Mesothelial cell of epicardium (in vitro differentiated cells): ENCODE measurements at regions not wholly inside any gene's neighbourhood (a gene's known extent, or its start where the extent isn't known, plus 50 kb on each side); places are given as distances from the start of the nearest gene placed in this dataset.
"Not testable (repeated sequence)": the region's sequence is repeated elsewhere in the genome, so short reads cannot be mapped to it uniquely, and the experiment has no call there.

Source experiments
- DNase-seq, 2 experiments: peaks; one replicate each; pipeline ENCODE4 v3.0.0; 2021; ENCODE audit warnings: low spot score in 2 of 2; ENCODE audit not compliant: unreplicated experiment in 2 of 2
- H3K27ac Mint-ChIP-seq: 2 replicates; pipeline ENCODE4 v1.8.0; 2021; ENCODE audit warnings: mixed read lengths
- H3K27me3 Mint-ChIP-seq: 2 replicates; pipeline ENCODE4 v1.8.0; 2021; ENCODE audit warnings: low read depth, mixed read lengths
- H3K36me3 Mint-ChIP-seq: 2 replicates; pipeline ENCODE4 v1.8.0; 2021; ENCODE audit warnings: mixed read lengths
- H3K4me1 Mint-ChIP-seq: 2 replicates; pipeline ENCODE4 v1.8.0; 2021; ENCODE audit warnings: mixed read lengths
- H3K4me3 Mint-ChIP-seq: 2 replicates; pipeline ENCODE4 v1.8.0; 2021; ENCODE audit warnings: mild to moderate bottlenecking, moderate library complexity, mixed read lengths
- H3K9me3 Mint-ChIP-seq: 2 replicates; pipeline ENCODE4 v1.8.0; 2021; ENCODE audit warnings: mixed read lengths
- TF ChIP-seq, protein P1 (sequence below): fragments of 200-600 bp; sonication (generic); IDR thresholded peaks from one replicate; pipeline ENCODE4 v1.5.0; 2021; ENCODE audit warnings: antibody characterized with exemption; ENCODE audit not compliant: unreplicated experiment

DNA sequence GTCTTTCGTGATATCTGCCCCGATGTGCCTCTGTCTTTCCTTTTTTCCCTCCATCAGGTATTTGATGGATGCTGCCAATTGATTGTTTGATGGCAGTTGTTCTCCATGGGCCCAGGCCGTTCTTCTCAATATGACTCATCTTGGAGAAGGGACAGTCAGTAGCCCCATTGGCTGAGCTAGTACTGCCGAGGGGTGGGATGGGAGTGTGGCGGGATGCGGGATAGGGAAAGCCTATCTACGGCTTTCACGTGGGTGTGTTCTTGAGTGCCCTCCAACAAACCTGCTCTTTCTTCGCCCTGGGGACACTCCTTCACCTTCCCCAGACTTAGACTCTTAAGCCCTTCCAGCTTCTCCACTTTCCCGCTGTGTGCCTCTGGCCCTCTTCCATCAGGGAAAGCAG lies 159.4 kb downstream of the GOLGA8K start:
- H3K4me1 Mint-ChIP-seq, H3K27ac Mint-ChIP-seq, H3K27me3 Mint-ChIP-seq, H3K4me3 Mint-ChIP-seq, DNase-seq, H3K36me3 Mint-ChIP-seq, H3K9me3 Mint-ChIP-seq: not testable (repeated sequence)

GRCh38 chr15:32242780-32243528 lies 160.1 kb downstream of the GOLGA8K start:
- not testable (repeated sequence) for DNase-seq, H3K27me3 Mint-ChIP-seq, H3K4me1 Mint-ChIP-seq, H3K9me3 Mint-ChIP-seq, H3K36me3 Mint-ChIP-seq, H3K27ac Mint-ChIP-seq, H3K4me3 Mint-ChIP-seq

DNA sequence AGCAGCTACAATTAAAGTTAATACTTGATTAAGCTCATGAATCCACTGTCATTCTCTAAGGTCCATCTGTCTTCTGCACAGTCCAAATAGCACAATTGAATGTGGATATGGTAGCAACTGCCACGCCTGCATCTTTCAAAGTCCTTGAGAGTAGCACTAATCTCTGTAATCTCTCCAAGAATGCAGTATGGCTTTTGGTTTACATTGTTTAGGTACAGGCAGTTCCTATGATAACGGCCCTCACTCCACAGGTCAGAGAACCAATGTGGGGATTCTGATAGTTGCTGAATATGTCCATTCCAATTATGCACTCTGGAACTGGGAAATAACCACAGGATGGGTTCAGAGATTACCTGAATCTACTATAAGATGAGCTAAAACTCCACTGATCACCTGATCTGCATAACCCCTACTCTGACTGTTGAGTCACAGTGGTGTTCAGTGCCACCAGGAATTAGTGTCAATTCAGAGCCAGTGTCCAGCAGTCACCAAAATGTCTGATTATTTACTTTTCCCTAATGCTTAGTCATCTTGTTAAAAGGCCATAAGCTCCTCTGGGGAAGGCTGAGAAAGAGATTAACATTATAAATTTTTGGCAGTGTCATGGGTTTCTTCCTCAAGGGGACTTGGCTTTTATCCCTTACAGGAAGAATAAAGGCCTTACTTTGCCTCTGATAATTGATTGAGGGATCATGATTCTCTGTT lies 175.5 kb downstream of the GOLGA8K start:
- H3K27ac Mint-ChIP-seq, H3K9me3 Mint-ChIP-seq, DNase-seq, H3K4me1 Mint-ChIP-seq, H3K36me3 Mint-ChIP-seq, H3K27me3 Mint-ChIP-seq, H3K4me3 Mint-ChIP-seq: not testable (repeated sequence)

DNA sequence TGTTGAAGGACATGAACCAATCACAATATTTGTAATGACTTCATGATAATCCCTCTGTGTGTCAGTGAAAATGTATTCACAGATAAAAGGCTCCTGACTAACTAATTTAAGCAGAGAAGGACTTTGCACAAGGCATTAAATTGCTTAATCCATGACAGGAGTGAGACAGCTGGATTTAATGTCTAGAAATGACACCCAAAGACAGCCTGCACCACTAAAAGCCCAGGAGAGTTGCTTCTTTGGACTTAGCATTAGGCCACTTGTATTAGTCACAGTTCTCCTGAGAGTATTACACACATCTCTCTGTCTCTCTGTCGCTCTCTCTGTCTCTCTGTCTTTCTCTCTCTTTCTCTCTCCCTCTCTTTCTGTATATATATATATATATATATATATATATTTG lies 180.4 kb downstream of the GOLGA8K start:
- TF ChIP-seq, protein P1, sequence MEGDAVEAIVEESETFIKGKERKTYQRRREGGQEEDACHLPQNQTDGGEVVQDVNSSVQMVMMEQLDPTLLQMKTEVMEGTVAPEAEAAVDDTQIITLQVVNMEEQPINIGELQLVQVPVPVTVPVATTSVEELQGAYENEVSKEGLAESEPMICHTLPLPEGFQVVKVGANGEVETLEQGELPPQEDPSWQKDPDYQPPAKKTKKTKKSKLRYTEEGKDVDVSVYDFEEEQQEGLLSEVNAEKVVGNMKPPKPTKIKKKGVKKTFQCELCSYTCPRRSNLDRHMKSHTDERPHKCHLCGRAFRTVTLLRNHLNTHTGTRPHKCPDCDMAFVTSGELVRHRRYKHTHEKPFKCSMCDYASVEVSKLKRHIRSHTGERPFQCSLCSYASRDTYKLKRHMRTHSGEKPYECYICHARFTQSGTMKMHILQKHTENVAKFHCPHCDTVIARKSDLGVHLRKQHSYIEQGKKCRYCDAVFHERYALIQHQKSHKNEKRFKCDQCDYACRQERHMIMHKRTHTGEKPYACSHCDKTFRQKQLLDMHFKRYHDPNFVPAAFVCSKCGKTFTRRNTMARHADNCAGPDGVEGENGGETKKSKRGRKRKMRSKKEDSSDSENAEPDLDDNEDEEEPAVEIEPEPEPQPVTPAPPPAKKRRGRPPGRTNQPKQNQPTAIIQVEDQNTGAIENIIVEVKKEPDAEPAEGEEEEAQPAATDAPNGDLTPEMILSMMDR = no peak
- peaks cover 4% of the 10 kb centered on the region for H3K36me3 Mint-ChIP-seq
- H3K27ac Mint-ChIP-seq = no peak overlapping the region
- no peaks in the 10 kb centered on the region for H3K27me3 Mint-ChIP-seq
- H3K9me3 Mint-ChIP-seq = peaks cover 26% of the 10 kb centered on the region
- no peaks in the 10 kb centered on the region for H3K4me1 Mint-ChIP-seq
- no peak for DNase-seq
- no peak overlapping the region for H3K4me3 Mint-ChIP-seq
